HG02885 (cell line): ENCODE measurements at regions not wholly inside any gene's neighbourhood (a gene's known extent, or its start where the extent isn't known, plus 50 kb on each side); places are given as distances from the start of the nearest gene placed in this dataset.

Experiments
- ATAC-seq: cut with Tn5 transposase; IDR thresholded peaks from one replicate; pipeline ENCODE4 v1.9.1; 2021; ENCODE audit warnings: mild to moderate bottlenecking; ENCODE audit not compliant: unreplicated experiment, poor library complexity

- ATAC-seq = no peak
Observed at GRCh38 chr7:113408999-113409398, 290.6 kb upstream of the SMIM30 start.

GRCh38 chr7:113405296-113406056 is 287.1 kb upstream of the SMIM30 start:
- ATAC-seq = no peak

GRCh38 chr7:113404245-113404644 is 285.9 kb upstream of the SMIM30 start:
- peak; percentile 72 for ATAC-seq

GRCh38 chr7:113402482-113402881 is 284.1 kb upstream of the SMIM30 start:
- ATAC-seq = no peak

GRCh38 chr7:113402005-113402404 is 283.7 kb upstream of the SMIM30 start:
- ATAC-seq = no peak

- no peak for ATAC-seq
Observed at GRCh38 chr7:113394856-113395255, 276.5 kb upstream of the SMIM30 start.

GRCh38 chr7:113392841-113393540 is 274.6 kb upstream of the SMIM30 start:
- ATAC-seq = no peak

GRCh38 chr7:113392421-113392820 is 274.1 kb upstream of the SMIM30 start:
- no peak for ATAC-seq

GRCh38 chr7:113389112-113389646 is 270.8 kb upstream of the SMIM30 start:
- ATAC-seq = no peak

GRCh38 chr7:113383638-113384037 is 265.3 kb upstream of the SMIM30 start:
- no peak for ATAC-seq

- no peak for ATAC-seq
Observed at GRCh38 chr7:113379746-113380145, 261.4 kb upstream of the SMIM30 start.

- ATAC-seq = no peak
Observed at GRCh38 chr7:113374955-113375354, 256.6 kb upstream of the SMIM30 start.

GRCh38 chr7:113373863-113374262 is 255.5 kb upstream of the SMIM30 start:
- ATAC-seq = no peak

GRCh38 chr7:113371416-113372043 is 253.2 kb upstream of the SMIM30 start:
- ATAC-seq = no peak

GRCh38 chr7:113370910-113371309 is 252.6 kb upstream of the SMIM30 start:
- no peak for ATAC-seq

- ATAC-seq = no peak
Observed at GRCh38 chr7:113368256-113368655, 249.9 kb upstream of the SMIM30 start.

GRCh38 chr7:113367041-113367586 is 248.8 kb upstream of the SMIM30 start:
- no peak for ATAC-seq

- no peak for ATAC-seq
Observed at GRCh38 chr7:113366122-113366521, 247.8 kb upstream of the SMIM30 start.

GRCh38 chr7:113349339-113349738 is 231.0 kb upstream of the SMIM30 start:
- no peak for ATAC-seq

GRCh38 chr7:113339661-113340060 is 221.3 kb upstream of the SMIM30 start:
- no peak for ATAC-seq
